Hepatocyte (in vitro differentiated cells): ENCODE measurements at regions not wholly inside any gene's neighbourhood (a gene's known extent, or its start where the extent isn't known, plus 50 kb on each side); places are given as distances from the start of the nearest gene placed in this dataset.

Experiments
- DNase-seq: peaks from one replicate; pipeline ENCODE4 v3.0.0-alpha.2; 2016; ENCODE audit warnings: low spot score
- H2AFZ ChIP-seq: fragments of 200-600 bp; sonication (generic); 2 replicates; pipeline ENCODE4 v1.6.0; 2016; ENCODE audit warnings: antibody characterized with exemption, mild to moderate bottlenecking
- H3K27ac ChIP-seq: fragments of 200-600 bp; sonication (generic); 2 replicates; pipeline ENCODE4 v1.5.1; 2016; ENCODE audit warnings: mild to moderate bottlenecking
- H3K27me3 ChIP-seq: fragments of 200-600 bp; sonication (generic); 2 replicates; pipeline ENCODE4 v1.6.1; 2016
- H3K36me3 ChIP-seq: fragments of 200-600 bp; sonication (generic); replicated peaks from 2 replicates; pipeline ENCODE4 v1.5.1; 2016; ENCODE audit warnings: low read depth; ENCODE audit not compliant: insufficient read depth
- H3K4me1 ChIP-seq: fragments of 200-600 bp; sonication (generic); 2 replicates; pipeline ENCODE4 v1.5.1; 2016; ENCODE audit warnings: mild to moderate bottlenecking, moderate library complexity; ENCODE audit not compliant: insufficient read depth
- H3K4me2 ChIP-seq: fragments of 200-600 bp; sonication (generic); 2 replicates; pipeline ENCODE4 v1.6.0; 2016
- H3K4me3 ChIP-seq: fragments of 200-600 bp; sonication (generic); 2 replicates; pipeline ENCODE4 v1.5.1; 2016; ENCODE audit warnings: mild to moderate bottlenecking
- H3K79me2 ChIP-seq: fragments of 200-600 bp; sonication (generic); 2 replicates; pipeline ENCODE4 v1.6.0; 2017; ENCODE audit warnings: mild to moderate bottlenecking
- H3K9me2 ChIP-seq: fragments of 200-600 bp; sonication (generic); replicated peaks from 2 replicates; pipeline ENCODE4 v1.6.0; 2017; ENCODE audit warnings: mild to moderate bottlenecking; ENCODE audit not compliant: insufficient read depth
- H3K9me3 ChIP-seq: fragments of 200-600 bp; sonication (generic); 2 replicates; pipeline ENCODE4 v1.5.1; 2016; ENCODE audit warnings: low read depth, mild to moderate bottlenecking
- H4K20me1 ChIP-seq: fragments of 200-600 bp; sonication (generic); 2 replicates; pipeline ENCODE4 v1.6.0; 2016; ENCODE audit warnings: mild to moderate bottlenecking; ENCODE audit not compliant: insufficient read depth, poor library complexity, severe bottlenecking
- CTCF ChIP-seq: fragments of 200-600 bp; sonication (generic); IDR thresholded peaks from 2 replicates; pipeline ENCODE4 v1.5.1; 2016; ENCODE audit warnings: antibody characterized with exemption, mild to moderate bottlenecking; ENCODE audit not compliant: poor library complexity
- EZH2 ChIP-seq: fragments of 200-600 bp; sonication (generic); IDR thresholded peaks from 2 replicates; pipeline ENCODE4 v1.6.1; 2016; ENCODE audit warnings: antibody characterized with exemption, mild to moderate bottlenecking, borderline replicate concordance
- EZH2phosphoT487 ChIP-seq: fragments of 200-600 bp; sonication (generic); IDR thresholded peaks from one replicate; pipeline ENCODE4 v1.6.1; 2018; ENCODE audit warnings: antibody characterized with exemption, mild to moderate bottlenecking, low read depth, moderate library complexity; ENCODE audit not compliant: unreplicated experiment, severe bottlenecking
- WGBS: methylation state at CpG from one replicate; pipeline ENCODE4 v1.1.6; 2016; ENCODE audit warnings: low lambda C conversion rate; ENCODE audit errors: missing lambda C conversion rate; 5-methylcytosine and 5-hydroxymethylcytosine counted together

DNA sequence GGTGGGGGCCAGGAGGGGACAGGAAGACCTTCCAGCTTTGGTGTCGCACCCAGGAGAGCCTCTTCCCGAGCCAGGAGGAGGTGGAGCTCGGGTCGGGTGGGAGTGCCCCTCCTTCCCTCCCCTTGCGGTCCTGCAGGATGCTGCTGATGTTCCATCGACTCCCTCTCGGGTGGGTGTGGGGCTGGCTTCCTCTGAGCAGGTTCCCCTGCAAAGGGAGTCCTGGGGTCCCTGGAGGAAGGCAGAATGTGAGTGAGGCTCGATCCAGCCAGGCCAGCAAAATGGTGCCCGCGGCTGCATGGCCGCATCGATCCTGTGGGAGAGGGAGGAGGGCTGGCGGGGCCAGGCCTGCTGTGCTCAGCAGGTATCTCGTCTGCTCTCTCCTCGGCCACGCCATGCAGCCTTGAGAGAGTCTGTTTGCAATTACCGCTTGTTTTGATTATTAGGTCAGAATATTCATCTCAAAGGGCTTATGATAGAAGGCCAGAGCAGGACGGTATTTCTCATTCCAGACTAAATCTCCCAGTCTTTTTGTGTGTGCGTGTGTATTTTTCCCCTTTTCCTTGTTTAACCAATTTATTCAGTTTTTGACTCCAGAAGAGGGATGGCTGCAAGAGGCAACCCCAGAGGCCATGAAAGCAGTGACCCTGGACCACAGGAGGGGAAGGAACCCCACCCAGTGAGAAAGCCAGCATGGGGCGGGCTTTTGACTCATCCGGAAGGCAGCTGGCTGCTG lies 137.3 kb upstream of the ZMIZ1 start:
- H3K36me3 ChIP-seq: no peaks in the 10 kb centered on the region
- peak overlapping the region; percentile 44 for H3K27ac ChIP-seq
- no peaks in the 10 kb centered on the region for H3K9me3 ChIP-seq
- peaks cover 5% of the 10 kb centered on the region for H3K4me1 ChIP-seq
- H4K20me1 ChIP-seq: no peaks in the 10 kb centered on the region
- H3K4me2 ChIP-seq: no peak overlapping the region
- no peak for TF ChIP-seq CTCF
- no peak for TF ChIP-seq EZH2
- TF ChIP-seq EZH2phosphoT487: no peak
- H3K27me3 ChIP-seq: no peaks in the 10 kb centered on the region
- no peak overlapping the region for H3K4me3 ChIP-seq
- no peaks in the 10 kb centered on the region for H3K9me2 ChIP-seq
- peak; percentile 44 for DNase-seq
- H3K79me2 ChIP-seq: no peaks in the 10 kb centered on the region
- WGBS: 63% methylated on average over 21 of the region's 21 CpGs
- H2AFZ ChIP-seq: no peak overlapping the region

- Histone ChIP-seq H3K79me2 (no peaks in the 10 kb centered on the region), H3K36me3 (no peaks in the 10 kb centered on the region), H3K4me1 (peaks cover 8% of the 10 kb centered on the region), H3K27ac (peak overlapping the region; percentile 44), H2AFZ (no peak overlapping the region), H3K27me3 (no peaks in the 10 kb centered on the region), H3K9me2 (no peaks in the 10 kb centered on the region), H3K4me3 (no peak overlapping the region), H3K4me2 (no peak overlapping the region), H3K9me3 (no peaks in the 10 kb centered on the region), H4K20me1 (no peaks in the 10 kb centered on the region)
- WGBS: 39% methylated on average over 2 of the region's 2 CpGs
- DNase-seq: no peak
- TF ChIP-seq EZH2phosphoT487 (no peak), EZH2 (no peak), CTCF (no peak)
These were observed 136.7 kb upstream of the ZMIZ1 start for GRCh38 chr10:78932054-78932386.

GRCh38 chr10:78932861-78933260 lies 135.9 kb upstream of the ZMIZ1 start:
- DNase-seq: no peak
- Histone ChIP-seq H3K27me3 (no peaks in the 10 kb centered on the region), H3K36me3 (no peaks in the 10 kb centered on the region), H2AFZ (no peak overlapping the region), H3K9me3 (no peaks in the 10 kb centered on the region), H3K4me2 (no peak overlapping the region), H4K20me1 (no peaks in the 10 kb centered on the region), H3K27ac (no peak overlapping the region), H3K4me3 (no peak overlapping the region), H3K9me2 (no peaks in the 10 kb centered on the region), H3K79me2 (no peaks in the 10 kb centered on the region), H3K4me1 (peaks cover 12% of the 10 kb centered on the region)
- 90% methylated on average over 9 of the region's 9 CpGs for WGBS
- no peak for TF ChIP-seq EZH2phosphoT487
- no peak for TF ChIP-seq CTCF
- no peak for TF ChIP-seq EZH2
